ENCODE measurements at regions not wholly inside any gene's neighbourhood (a gene's known extent, or its start where the extent isn't known, plus 50 kb on each side); places are given as distances from the start of the nearest gene placed in this dataset.

GRCh38 chr4:72743078-72743477, 174.1 kb upstream of the ADAMTS3 start:
- intact Hi-C loops (cut with micrococcal nuclease; ENCODE audit: unreplicated experiment) = no loop called here

GRCh38 chr4:72715299-72715698, 146.3 kb upstream of the ADAMTS3 start:
- H3K27me3 ChIP-seq (ENCODE audit: insufficient read depth, low read depth) = no peaks in the 10 kb centered on the region
- CTCF ChIA-PET = no interaction called here
- H3K4me2 ChIP-seq = no peak overlapping the region
- H3K27ac ChIP-seq = no peak overlapping the region
- TF ChIP-seq CTCF (conservative IDR thresholded peaks at IDR 0.05) (no peak), EZH2 (IDR thresholded peaks at IDR 0.05; ENCODE audit: low read depth) (no peak)
- no peaks in the 10 kb centered on the region for H3K9me3 ChIP-seq (ENCODE audit: insufficient read depth, low read depth)
- no peaks in the 10 kb centered on the region for H3K4me1 ChIP-seq (replicated peaks; ENCODE audit: insufficient read depth)
- no peak overlapping the region for H2AFZ ChIP-seq
- no peak overlapping the region for H3K4me3 ChIP-seq
- DNase-seq = no peak
- no peaks in the 10 kb centered on the region for H3F3A ChIP-seq (ENCODE audit: insufficient read depth, low read depth)
- intact Hi-C loops (cut with micrococcal nuclease; ENCODE audit: unreplicated experiment) = no loop called here
- no peaks in the 10 kb centered on the region for H3K36me3 ChIP-seq (ENCODE audit: low read depth)
- H3K9me2 ChIP-seq (ENCODE audit: insufficient read depth) = no peaks in the 10 kb centered on the region
- no peaks in the 10 kb centered on the region for H4K20me1 ChIP-seq (ENCODE audit: insufficient read depth)
- BruUV-seq (replicated peaks) = no TSS peak
- H3K79me2 ChIP-seq (ENCODE audit: low read depth) = no peaks in the 10 kb centered on the region
- POLR2A ChIA-PET (ENCODE audit: unreplicated experiment) = no interaction called here

More at GRCh38 chr4:72743078-72743477, 174.1 kb upstream of the ADAMTS3 start:
- TF ChIP-seq CTCF (conservative IDR thresholded peaks at IDR 0.05) (no peak), EZH2 (IDR thresholded peaks at IDR 0.05; ENCODE audit: low read depth) (no peak)
- no peak for DNase-seq
- no peaks in the 10 kb centered on the region for H3K27me3 ChIP-seq (ENCODE audit: insufficient read depth, low read depth)
- CTCF ChIA-PET = no interaction called here
- H3K4me3 ChIP-seq = no peak overlapping the region
- BruUV-seq (replicated peaks) = no TSS peak
- H4K20me1 ChIP-seq (ENCODE audit: insufficient read depth) = no peaks in the 10 kb centered on the region
- H3F3A ChIP-seq (ENCODE audit: insufficient read depth, low read depth) = no peaks in the 10 kb centered on the region
- POLR2A ChIA-PET (ENCODE audit: unreplicated experiment) = no interaction called here
- H3K4me1 ChIP-seq (replicated peaks; ENCODE audit: insufficient read depth) = no peaks in the 10 kb centered on the region
- H3K79me2 ChIP-seq (ENCODE audit: low read depth) = no peaks in the 10 kb centered on the region
- no peak overlapping the region for H3K4me2 ChIP-seq
- no peaks in the 10 kb centered on the region for H3K36me3 ChIP-seq (ENCODE audit: low read depth)
- no peaks in the 10 kb centered on the region for H3K9me2 ChIP-seq (ENCODE audit: insufficient read depth)
- no peak overlapping the region for H2AFZ ChIP-seq
- no peaks in the 10 kb centered on the region for H3K9me3 ChIP-seq (ENCODE audit: insufficient read depth, low read depth)
- no peak overlapping the region for H3K27ac ChIP-seq

GRCh38 chr4:72714482-72715279, 145.7 kb upstream of the ADAMTS3 start:
- no TSS peak for BruUV-seq (replicated peaks)
- Histone ChIP-seq H4K20me1 (ENCODE audit: insufficient read depth) (no peaks in the 10 kb centered on the region), H3K79me2 (ENCODE audit: low read depth) (no peaks in the 10 kb centered on the region), H3K4me3 (no peak overlapping the region), H3F3A (ENCODE audit: insufficient read depth, low read depth) (no peaks in the 10 kb centered on the region), H3K9me3 (ENCODE audit: insufficient read depth, low read depth) (no peaks in the 10 kb centered on the region), H3K4me1 (replicated peaks; ENCODE audit: insufficient read depth) (no peaks in the 10 kb centered on the region), H3K36me3 (ENCODE audit: low read depth) (no peaks in the 10 kb centered on the region), H3K4me2 (no peak overlapping the region), H3K27me3 (ENCODE audit: insufficient read depth, low read depth) (no peaks in the 10 kb centered on the region), H3K9me2 (ENCODE audit: insufficient read depth) (no peaks in the 10 kb centered on the region), H3K27ac (no peak overlapping the region), H2AFZ (no peak overlapping the region)
- intact Hi-C loops (cut with micrococcal nuclease; ENCODE audit: unreplicated experiment) = no loop called here
- POLR2A ChIA-PET (ENCODE audit: unreplicated experiment) = no interaction called here
- CTCF ChIA-PET = no interaction called here
- no peak for DNase-seq
- TF ChIP-seq CTCF (conservative IDR thresholded peaks at IDR 0.05) (no peak), EZH2 (IDR thresholded peaks at IDR 0.05; ENCODE audit: low read depth) (no peak)
